GM21529 (cell line): ENCODE measurements at regions not wholly inside any gene's neighbourhood (a gene's known extent, or its start where the extent isn't known, plus 50 kb on each side); places are given as distances from the start of the nearest gene placed in this dataset.

Experiments
- ATAC-seq: cut with Tn5 transposase; IDR thresholded peaks from one replicate; pipeline ENCODE4 v1.9.1; 2021; ENCODE audit not compliant: unreplicated experiment

GRCh38 chr17:5635949-5636348 is 51.6 kb upstream of the NLRP1 start:
- ATAC-seq, result no peak

GRCh38 chr17:5638596-5638995 is 54.3 kb upstream of the NLRP1 start:
- ATAC-seq, result no peak

GRCh38 chr17:5640726-5641125 is 56.4 kb upstream of the NLRP1 start:
- ATAC-seq, result no peak

GRCh38 chr17:5642752-5643151 is 58.4 kb upstream of the NLRP1 start:
- no peak for ATAC-seq

GRCh38 chr17:5644065-5644464 is 59.8 kb upstream of the NLRP1 start:
- no peak for ATAC-seq

- no peak for ATAC-seq
Measured at GRCh38 chr17:5651348-5651747, 67.0 kb upstream of the NLRP1 start.

GRCh38 chr17:5661491-5662125 is 77.3 kb upstream of the NLRP1 start:
- ATAC-seq, result no peak

- no peak for ATAC-seq
Measured at GRCh38 chr17:5662409-5663085, 78.2 kb upstream of the NLRP1 start.

- ATAC-seq, result no peak
Measured at GRCh38 chr17:5665164-5665563, 80.9 kb upstream of the NLRP1 start.

GRCh38 chr17:5667871-5668270 is 83.6 kb upstream of the NLRP1 start:
- no peak for ATAC-seq

- no peak for ATAC-seq
Measured at GRCh38 chr17:5668557-5669138, 84.3 kb upstream of the NLRP1 start.

- ATAC-seq, result no peak
Measured at GRCh38 chr17:5669191-5669590, 84.9 kb upstream of the NLRP1 start.

- ATAC-seq, result no peak
Measured at GRCh38 chr17:5672141-5672540, 87.8 kb upstream of the NLRP1 start.

- no peak for ATAC-seq
Measured at GRCh38 chr17:5672815-5673430, 88.6 kb upstream of the NLRP1 start.

- ATAC-seq, result no peak
Measured at GRCh38 chr17:5675625-5676421, 91.5 kb upstream of the NLRP1 start.

- ATAC-seq, result no peak
Measured at GRCh38 chr17:5677620-5678019, 93.3 kb upstream of the NLRP1 start.

GRCh38 chr17:5678171-5678570 is 93.9 kb upstream of the NLRP1 start:
- no peak for ATAC-seq

- no peak for ATAC-seq
Measured at GRCh38 chr17:5680766-5681165, 96.5 kb upstream of the NLRP1 start.

GRCh38 chr17:5683241-5683640 is 98.9 kb upstream of the NLRP1 start:
- ATAC-seq, result no peak

- ATAC-seq, result no peak
Measured at GRCh38 chr17:5686074-5686635, 101.8 kb upstream of the NLRP1 start.

GRCh38 chr17:5687646-5688045 is 103.3 kb upstream of the NLRP1 start:
- ATAC-seq, result no peak
